ENCODE measurements at regions not wholly inside any gene's neighbourhood (a gene's known extent, or its start where the extent isn't known, plus 50 kb on each side); places are given as distances from the start of the nearest gene placed in this dataset.
"Not testable (repeated sequence)": the region's sequence is repeated elsewhere in the genome, so short reads cannot be mapped to it uniquely, and the experiment has no call there.

- no peak for DNase-seq
Observed at GRCh38 chr10:21406595-21407193, 118.8 kb downstream of the SKIDA1 start.

- DNase-seq: no peak
Observed at GRCh38 chr10:21405981-21406380, 119.5 kb downstream of the SKIDA1 start.

- no peak for DNase-seq
Observed at GRCh38 chr10:21403256-21404015, 122.0 kb downstream of the SKIDA1 start.

GRCh38 chr10:21402606-21403083 is 122.8 kb downstream of the SKIDA1 start:
- DNase-seq: peak; percentile 27 to 31

- no peak for DNase-seq
Observed at GRCh38 chr10:21401196-21401595, 124.3 kb downstream of the SKIDA1 start.

GRCh38 chr10:21399392-21400035 is 126.0 kb downstream of the SKIDA1 start:
- peak; percentile 57 to 67 for DNase-seq

GRCh38 chr10:21398563-21399231 is 126.8 kb downstream of the SKIDA1 start:
- no peak for DNase-seq

GRCh38 chr10:21396889-21397288 is 128.6 kb downstream of the SKIDA1 start:
- DNase-seq: no peak

GRCh38 chr10:21393931-21394330 is 131.6 kb downstream of the SKIDA1 start:
- DNase-seq: no peak

- no peak for DNase-seq
Observed at GRCh38 chr10:21388589-21388988, 136.9 kb downstream of the SKIDA1 start.

GRCh38 chr10:21387868-21388267 is 137.6 kb downstream of the SKIDA1 start:
- DNase-seq: no peak

GRCh38 chr10:21385996-21386585 is 139.4 kb downstream of the SKIDA1 start:
- DNase-seq: no peak

- DNase-seq: no peak
Observed at GRCh38 chr10:21385536-21385935, 139.9 kb downstream of the SKIDA1 start.

GRCh38 chr10:21379143-21379542 is 146.3 kb downstream of the SKIDA1 start:
- DNase-seq: no peak

GRCh38 chr10:21375274-21375673 is 150.2 kb downstream of the SKIDA1 start:
- not testable (repeated sequence) for DNase-seq

- DNase-seq: not testable (repeated sequence)
Observed at GRCh38 chr10:21373881-21374280, 151.6 kb downstream of the SKIDA1 start.

GRCh38 chr10:21372651-21373410 is 152.7 kb downstream of the SKIDA1 start:
- peak; percentile 80 to 86 for DNase-seq

GRCh38 chr10:21369697-21370096 is 155.8 kb downstream of the SKIDA1 start:
- no peak for DNase-seq

GRCh38 chr10:21368728-21369425 is 156.6 kb downstream of the SKIDA1 start:
- no peak for DNase-seq

- DNase-seq: no peak
Observed at GRCh38 chr10:21368022-21368582, 157.4 kb downstream of the SKIDA1 start.
